Trophoblast cell (in vitro differentiated cells and primary cell): ENCODE measurements at regions not wholly inside any gene's neighbourhood (a gene's known extent, or its start where the extent isn't known, plus 50 kb on each side); places are given as distances from the start of the nearest gene placed in this dataset.

Experiments
- DNase-seq, 2 donors: peaks; one replicate each; pipeline ENCODE4 v3.0.0-alpha.2; 2016
- H2AFZ ChIP-seq: 2 replicates; pipeline ENCODE4 v1.6.1; 2013; ENCODE audit warnings: low read length, moderate library complexity, mild to moderate bottlenecking; ENCODE audit not compliant: insufficient read depth, poor library complexity
- H2AK5ac ChIP-seq: 2 replicates; pipeline ENCODE4 v1.6.1; 2013; ENCODE audit warnings: mild to moderate bottlenecking, low read length
- H2BK120ac ChIP-seq: 2 replicates; pipeline ENCODE4 v1.6.1; 2013; ENCODE audit warnings: low read length, mild to moderate bottlenecking, moderate library complexity; ENCODE audit not compliant: insufficient read depth, poor library complexity
- H2BK12ac ChIP-seq: 2 replicates; pipeline ENCODE4 v1.6.1; 2013; ENCODE audit warnings: mild to moderate bottlenecking, low read length, moderate library complexity
- H2BK5ac ChIP-seq: 2 replicates; pipeline ENCODE4 v1.6.1; 2013; ENCODE audit warnings: low read length, low read depth, moderate library complexity, mild to moderate bottlenecking; ENCODE audit not compliant: poor library complexity
- H3K14ac ChIP-seq: 2 replicates; pipeline ENCODE4 v1.6.1; 2013; ENCODE audit warnings: mild to moderate bottlenecking, low read length
- H3K18ac ChIP-seq: 2 replicates; pipeline ENCODE4 v1.6.1; 2013; ENCODE audit warnings: mild to moderate bottlenecking, low read length
- H3K23ac ChIP-seq: 2 replicates; pipeline ENCODE4 v1.6.1; 2013; ENCODE audit warnings: low read length
- H3K27ac ChIP-seq: 2 replicates; pipeline ENCODE4 v1.5.1; 2013; ENCODE audit warnings: low read depth, mild to moderate bottlenecking, inconsistent platforms, low read length, moderate library complexity
- H3K27me3 ChIP-seq: 2 replicates; pipeline ENCODE4 v1.6.1; 2013; ENCODE audit warnings: inconsistent platforms, mild to moderate bottlenecking, low read length, moderate library complexity; ENCODE audit not compliant: insufficient read depth
- H3K36me3 ChIP-seq, 2 experiments: 1 replicate in 1 of 2; 2 replicates in 1 of 2; pipeline ENCODE4 v1.6.1; 2013; ENCODE audit warnings: low read length in 2 of 2, mild to moderate bottlenecking in 2 of 2, moderate library complexity in 1 of 2; ENCODE audit not compliant: insufficient read depth in 2 of 2, control insufficient read depth in 1 of 2
- H3K4ac ChIP-seq: 2 replicates; pipeline ENCODE4 v1.6.1; 2013; ENCODE audit warnings: low read depth, mild to moderate bottlenecking, low read length, moderate library complexity
- H3K4me1 ChIP-seq, 2 experiments: 1 replicate in 1 of 2; 2 replicates in 1 of 2; pipeline ENCODE4 v1.6.1; 2013; ENCODE audit warnings: low read length in 2 of 2, mild to moderate bottlenecking in 2 of 2, moderate library complexity in 1 of 2; ENCODE audit not compliant: insufficient read depth in 2 of 2, control insufficient read depth in 1 of 2
- H3K4me2 ChIP-seq: 2 replicates; pipeline ENCODE4 v1.6.1; 2013; ENCODE audit warnings: inconsistent platforms, mild to moderate bottlenecking, low read length, moderate library complexity
- H3K4me3 ChIP-seq: 2 replicates; pipeline ENCODE4 v1.5.1; 2013; ENCODE audit warnings: mild to moderate bottlenecking, low read depth, low read length, inconsistent platforms
- H3K79me1 ChIP-seq: one replicate; pipeline ENCODE4 v1.6.1; 2013; ENCODE audit warnings: low read length
- H3K79me2 ChIP-seq: 2 replicates; pipeline ENCODE4 v1.6.1; 2013; ENCODE audit warnings: low read length, mild to moderate bottlenecking; ENCODE audit not compliant: control insufficient read depth, insufficient read depth, poor library complexity
- H3K9ac ChIP-seq: 2 replicates; pipeline ENCODE4 v1.6.1; 2013; ENCODE audit warnings: mild to moderate bottlenecking, low read length
- H3K9me3 ChIP-seq: 2 replicates; pipeline ENCODE4 v1.6.1; 2013; ENCODE audit warnings: low read depth, mild to moderate bottlenecking, control low read depth, inconsistent platforms, low read length; ENCODE audit not compliant: insufficient read depth
- H4K12ac ChIP-seq: 2 replicates; pipeline ENCODE4 v1.6.1; 2013; ENCODE audit warnings: low read depth, mild to moderate bottlenecking, low read length, moderate library complexity
- H4K8ac ChIP-seq: 2 replicates; pipeline ENCODE4 v1.6.1; 2013; ENCODE audit warnings: low read depth, mild to moderate bottlenecking, low read length, moderate library complexity
- H4K91ac ChIP-seq: one replicate; pipeline ENCODE4 v1.6.1; 2013; ENCODE audit warnings: low read depth, mild to moderate bottlenecking, low read length, moderate library complexity
- WGBS: extraction: QIAGEN DNeasy Blood & Tissue Kit; methylation state at CpG from one replicate; pipeline ENCODE4 v1.1.7; 2013; ENCODE audit warnings: missing lambda C conversion rate; ENCODE audit not compliant: insufficient read length, insufficient coverage; ENCODE audit errors: extremely low coverage; 5-methylcytosine and 5-hydroxymethylcytosine counted together

DNA sequence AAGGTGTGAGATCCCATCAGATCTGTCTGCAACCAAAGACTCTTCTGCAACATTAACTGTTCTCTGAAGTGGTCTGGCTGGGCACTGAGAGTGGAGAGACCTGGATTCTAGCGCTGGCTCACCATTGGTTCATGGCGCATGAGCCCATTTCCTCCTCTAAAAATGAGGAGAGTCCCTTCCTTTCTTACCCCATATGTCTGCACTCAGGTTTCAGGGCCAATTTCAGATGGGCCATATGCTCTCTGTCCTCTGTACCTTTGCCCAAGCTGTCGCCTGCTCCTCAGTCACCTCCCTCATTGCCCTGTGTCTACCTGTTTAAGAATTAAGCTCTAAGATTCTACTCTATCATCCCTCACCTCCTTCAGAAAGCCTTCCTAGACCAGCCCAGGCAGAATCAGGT lies 484.7 kb downstream of the INSC start:
- no peak for DNase-seq
- Histone ChIP-seq H3K4me2 (no peak overlapping the region), H2BK5ac (no peak overlapping the region), H2BK120ac (no peak overlapping the region), H2AK5ac (no peak overlapping the region), H2BK12ac (no peak overlapping the region), H3K9me3 (no peaks in the 10 kb centered on the region), H4K8ac (no peak overlapping the region), H3K4me1 (no peaks in the 10 kb centered on the region), H3K79me1 (no peaks in the 10 kb centered on the region), H3K4ac (no peak overlapping the region), H3K18ac (no peak overlapping the region), H3K23ac (no peak overlapping the region), H3K9ac (no peak overlapping the region), H3K79me2 (no peaks in the 10 kb centered on the region), H3K36me3 (no peaks in the 10 kb centered on the region), H3K14ac (no peak overlapping the region), H4K12ac (no peak overlapping the region), H3K27ac (no peak overlapping the region), H3K27me3 (no peaks in the 10 kb centered on the region), H4K91ac (no peak overlapping the region), H3K4me3 (no peak overlapping the region), H2AFZ (no peak overlapping the region)
- WGBS, result no CpG with 5 or more reads among the region's 3 CpGs

DNA sequence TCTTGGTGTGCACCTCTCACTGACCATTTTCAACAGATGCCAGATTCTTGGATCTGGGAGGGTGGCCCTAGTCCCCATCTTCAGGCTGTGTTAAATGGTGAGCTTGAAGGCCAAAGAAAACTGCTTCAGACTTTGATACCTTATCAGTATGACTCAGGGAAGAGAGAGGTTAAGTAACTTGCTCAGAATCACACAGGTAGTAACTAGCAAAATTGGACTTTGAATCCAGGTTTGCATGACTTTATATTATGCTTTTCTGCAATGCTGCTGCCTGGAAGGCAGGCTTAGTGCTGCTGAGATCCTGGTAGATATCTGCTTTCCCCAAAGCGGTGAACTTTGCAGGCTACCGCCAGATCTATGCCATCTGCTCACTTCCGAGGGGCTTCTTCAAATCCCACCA lies 487.3 kb downstream of the INSC start:
- H3K9ac ChIP-seq, result no peak overlapping the region
- H3K36me3 ChIP-seq, result no peaks in the 10 kb centered on the region
- H4K12ac ChIP-seq, result no peak overlapping the region
- H2AK5ac ChIP-seq, result no peak overlapping the region
- H3K4me3 ChIP-seq, result no peak overlapping the region
- H3K79me1 ChIP-seq, result no peaks in the 10 kb centered on the region
- H2BK5ac ChIP-seq, result no peak overlapping the region
- H3K27me3 ChIP-seq, result no peaks in the 10 kb centered on the region
- no peaks in the 10 kb centered on the region for H3K4me1 ChIP-seq
- no peak overlapping the region for H2BK12ac ChIP-seq
- no peak overlapping the region for H3K23ac ChIP-seq
- H4K8ac ChIP-seq, result no peak overlapping the region
- H3K18ac ChIP-seq, result no peak overlapping the region
- H3K14ac ChIP-seq, result no peak overlapping the region
- WGBS, result no CpG with 5 or more reads among the region's 3 CpGs
- no peaks in the 10 kb centered on the region for H3K79me2 ChIP-seq
- H3K4me2 ChIP-seq, result no peak overlapping the region
- no peak overlapping the region for H2BK120ac ChIP-seq
- H4K91ac ChIP-seq, result no peak overlapping the region
- DNase-seq, result no peak
- H3K27ac ChIP-seq, result no peak overlapping the region
- no peaks in the 10 kb centered on the region for H3K9me3 ChIP-seq
- H3K4ac ChIP-seq, result no peak overlapping the region
- H2AFZ ChIP-seq, result no peak overlapping the region

DNA sequence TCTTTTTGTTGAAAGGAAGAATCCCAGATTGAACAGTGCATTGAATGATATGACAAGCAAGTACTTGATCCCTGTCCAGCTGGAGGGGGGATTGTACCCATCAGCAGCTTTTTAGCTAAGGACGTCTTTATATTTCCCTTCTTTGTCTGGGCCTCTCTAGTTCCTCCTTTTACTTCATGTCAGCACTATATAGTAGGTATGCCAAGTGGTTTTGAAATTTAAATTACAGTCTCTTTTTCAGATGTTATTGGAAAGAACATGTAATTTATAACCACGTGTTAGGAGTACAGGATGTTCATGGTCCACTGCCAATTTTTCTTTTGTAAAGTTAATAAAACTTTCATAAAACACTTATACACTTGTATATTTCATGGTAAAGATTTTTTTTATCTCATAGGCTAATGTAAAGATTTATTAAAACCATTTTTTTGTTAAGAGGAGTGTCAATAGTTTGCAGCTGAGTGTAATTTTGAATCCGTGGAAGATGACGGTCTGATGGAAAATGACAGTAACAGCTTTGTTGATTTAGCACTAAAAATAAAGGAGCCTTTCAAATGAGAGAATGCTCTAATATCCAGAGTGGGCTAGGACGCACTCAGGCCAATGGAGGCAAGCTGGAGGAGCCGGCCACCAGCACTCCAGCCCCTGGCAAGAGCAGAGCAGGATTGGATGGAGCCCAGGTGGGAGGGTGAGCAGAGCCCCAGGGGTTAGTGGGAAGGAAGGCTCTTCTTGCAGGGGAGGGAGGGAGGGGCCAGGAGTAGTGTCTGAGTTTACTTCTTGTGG lies 488.3 kb downstream of the INSC start:
- DNase-seq, result no peak
- Histone ChIP-seq H4K8ac (no peak overlapping the region), H3K9ac (no peak overlapping the region), H3K4ac (no peak overlapping the region), H2BK120ac (no peak overlapping the region), H3K4me3 (no peak overlapping the region), H3K27me3 (no peaks in the 10 kb centered on the region), H3K27ac (no peak overlapping the region), H3K23ac (no peak overlapping the region), H2AK5ac (no peak overlapping the region), H3K4me1 (no peaks in the 10 kb centered on the region), H3K14ac (no peak overlapping the region), H2BK5ac (no peak overlapping the region), H2AFZ (peak overlapping the region; percentile 71), H3K4me2 (no peak overlapping the region), H4K91ac (no peak overlapping the region), H3K79me1 (no peaks in the 10 kb centered on the region), H2BK12ac (no peak overlapping the region), H3K36me3 (no peaks in the 10 kb centered on the region), H3K18ac (no peak overlapping the region), H3K79me2 (no peaks in the 10 kb centered on the region), H3K9me3 (no peaks in the 10 kb centered on the region), H4K12ac (no peak overlapping the region)
- WGBS, result no CpG with 5 or more reads among the region's 6 CpGs

DNA sequence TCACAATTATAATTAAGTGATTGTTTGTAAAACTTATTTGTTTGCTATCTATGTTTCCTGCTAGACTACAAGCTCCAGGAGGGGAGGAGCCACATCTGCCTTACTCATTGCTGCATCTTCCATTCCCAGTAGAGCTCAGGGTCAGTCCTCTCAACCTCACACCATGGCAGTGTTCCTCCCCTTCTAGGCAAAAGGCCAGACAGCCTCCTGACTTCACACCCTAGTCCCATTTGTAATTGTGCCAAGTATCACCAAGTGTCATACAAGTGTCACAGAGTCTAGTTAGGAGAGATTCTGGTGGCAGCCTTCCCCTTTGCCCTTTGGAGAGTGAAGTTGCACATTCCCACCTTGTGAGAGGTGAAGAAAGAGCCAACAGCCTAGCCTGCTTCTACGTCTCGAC lies 490.4 kb downstream of the INSC start:
- H4K12ac ChIP-seq, result no peak overlapping the region
- DNase-seq, result no peak

More for the DNA sequence above, 490.4 kb downstream of the INSC start:
- no peak overlapping the region for H2AFZ ChIP-seq
- H3K9ac ChIP-seq, result no peak overlapping the region
- H3K79me1 ChIP-seq, result no peaks in the 10 kb centered on the region
- no peak overlapping the region for H3K4ac ChIP-seq
- no peaks in the 10 kb centered on the region for H3K36me3 ChIP-seq
- H2BK120ac ChIP-seq, result no peak overlapping the region
- no peak overlapping the region for H3K18ac ChIP-seq
- H3K4me3 ChIP-seq, result no peak overlapping the region
- no peak overlapping the region for H3K27ac ChIP-seq
- no peak overlapping the region for H3K4me2 ChIP-seq
- H2AK5ac ChIP-seq, result no peak overlapping the region
- H2BK12ac ChIP-seq, result no peak overlapping the region
- no peaks in the 10 kb centered on the region for H3K27me3 ChIP-seq
- no peak overlapping the region for H2BK5ac ChIP-seq
- no CpG with 5 or more reads among the region's 2 CpGs for WGBS
- H3K9me3 ChIP-seq, result no peaks in the 10 kb centered on the region
- no peak overlapping the region for H3K14ac ChIP-seq
- H4K91ac ChIP-seq, result no peak overlapping the region
- H4K8ac ChIP-seq, result no peak overlapping the region
- H3K4me1 ChIP-seq, result no peaks in the 10 kb centered on the region
- H3K79me2 ChIP-seq, result no peaks in the 10 kb centered on the region
- H3K23ac ChIP-seq, result no peak overlapping the region
